DMS114 treated with DMSO at 0.1 percent for 48 hours (cell line): ENCODE measurements at regions not wholly inside any gene's neighbourhood (a gene's known extent, or its start where the extent isn't known, plus 50 kb on each side); places are given as distances from the start of the nearest gene placed in this dataset.

ENCODE experiments used
- DNase-seq: peaks from one replicate; lab custom pipeline; 2025; ENCODE audit not compliant: unreplicated experiment; lab: John Stamatoyannopoulos, UW

DNA sequence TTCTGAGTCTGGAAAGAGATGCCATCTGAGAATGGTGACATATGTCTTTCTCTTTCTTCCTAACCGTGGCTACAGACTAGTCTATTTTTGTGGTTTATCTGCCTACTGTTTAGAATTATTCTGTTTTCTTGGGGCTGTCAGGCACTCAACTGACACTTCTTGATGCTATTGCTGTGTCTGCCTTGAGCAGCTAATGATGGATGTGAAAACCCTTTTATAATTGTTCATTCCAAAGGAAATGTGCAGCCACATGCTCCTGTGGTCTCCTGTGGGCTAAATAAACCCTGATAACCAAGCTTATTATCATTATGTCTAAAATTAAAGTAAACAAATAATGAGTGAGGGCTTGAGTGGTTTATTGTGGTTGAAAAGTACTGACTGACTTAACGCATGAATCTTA is 52.7 kb upstream of the CXADR start:
- DNase-seq = no peak

DNA sequence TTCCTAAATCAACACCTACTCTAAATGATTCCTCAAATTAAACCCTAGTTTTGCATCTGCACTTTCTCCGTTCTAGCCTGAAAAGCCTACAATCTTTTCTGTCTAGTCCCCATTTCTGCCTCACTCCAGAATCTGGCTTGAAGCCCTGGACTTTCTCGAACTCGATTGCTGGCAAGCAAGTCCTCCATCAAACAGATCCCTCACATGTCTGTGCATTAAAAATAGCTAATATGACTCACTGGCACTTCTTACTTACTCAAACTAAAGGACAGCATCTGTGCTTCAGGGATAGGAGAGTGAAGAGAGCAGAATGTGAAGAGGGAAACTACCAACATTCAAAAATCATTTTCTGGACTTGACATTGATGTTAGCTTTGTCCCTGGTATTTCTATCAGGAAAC is 51.8 kb upstream of the CXADR start:
- DNase-seq = no peak

DNA sequence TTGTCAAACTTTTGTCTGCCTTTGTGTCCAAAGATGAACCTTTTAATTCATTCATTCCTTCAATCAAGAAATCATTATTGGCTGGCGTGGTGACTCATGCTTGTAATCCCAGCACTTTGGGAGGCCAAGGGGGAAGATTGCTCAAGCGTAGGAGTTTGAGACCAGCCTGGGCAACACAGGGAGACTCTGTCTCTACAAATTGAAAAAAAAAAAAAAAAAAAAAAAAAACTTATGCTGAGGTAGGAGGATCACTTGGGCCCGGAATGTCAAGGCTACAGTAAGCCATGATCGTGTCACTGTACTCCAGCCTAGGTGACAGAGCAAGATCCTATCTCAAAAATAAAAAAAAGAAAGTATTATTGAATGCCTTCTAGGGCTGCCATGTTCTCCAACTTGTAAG is 51.3 kb upstream of the CXADR start:
- DNase-seq = no peak

DNA sequence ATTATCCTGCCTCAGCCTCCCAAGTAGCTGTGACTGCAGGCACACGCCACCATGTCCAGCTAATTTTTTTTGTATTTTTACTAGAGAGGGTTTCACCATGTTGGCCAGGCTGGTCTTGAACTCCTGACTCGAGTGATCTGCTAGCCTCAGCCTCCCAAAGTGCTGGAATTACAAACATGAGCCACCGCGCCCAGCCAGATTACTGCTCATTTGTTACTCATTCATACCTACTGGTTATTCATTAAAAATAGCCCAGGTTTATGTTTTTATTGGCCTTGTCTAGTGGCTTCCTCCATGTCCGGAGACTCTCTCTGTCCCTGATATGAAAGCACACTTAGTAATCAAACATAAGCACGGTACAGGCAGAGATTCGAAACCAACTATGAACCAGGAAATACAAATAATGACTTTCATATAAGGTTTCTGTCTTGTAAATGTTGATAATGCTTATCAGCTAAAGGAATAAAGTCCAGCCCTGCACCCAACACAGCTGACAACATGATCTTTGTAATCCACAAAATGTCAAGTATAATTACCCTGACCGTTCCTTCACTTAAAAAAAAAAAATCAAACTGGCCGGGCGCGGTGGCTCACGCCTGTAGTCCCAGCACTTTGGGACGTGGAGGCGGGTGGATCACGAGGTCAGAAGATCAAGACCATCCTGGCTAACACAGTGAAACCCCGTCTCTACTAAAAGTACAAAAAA is 50.4 kb upstream of the CXADR start:
- DNase-seq = no peak
